ENCODE measurements at regions not wholly inside any gene's neighbourhood (a gene's known extent, or its start where the extent isn't known, plus 50 kb on each side); places are given as distances from the start of the nearest gene placed in this dataset.

DNA sequence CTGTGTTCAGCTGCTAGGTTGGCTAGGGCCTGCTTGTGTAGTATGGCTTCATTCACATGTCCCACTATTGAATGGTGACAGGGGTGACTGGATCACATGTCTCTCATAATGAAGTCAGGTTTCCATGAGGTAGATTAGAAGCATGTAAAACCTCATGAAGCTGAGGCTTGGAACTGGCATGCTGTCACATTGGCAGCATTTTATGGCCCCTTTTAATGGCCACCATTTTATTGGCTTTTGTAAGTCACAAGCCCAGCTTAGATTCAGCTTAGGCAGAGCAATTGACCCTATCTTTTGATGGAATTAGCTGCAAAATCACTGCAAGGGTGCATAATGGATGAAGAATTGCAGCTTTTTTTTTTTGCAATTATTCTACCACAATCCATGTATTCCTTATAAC is 583.5 kb downstream of the MED13L start:
- DNase-seq (ENCODE audit: low read depth), result no peak
- TF ChIP-seq, protein P1, sequence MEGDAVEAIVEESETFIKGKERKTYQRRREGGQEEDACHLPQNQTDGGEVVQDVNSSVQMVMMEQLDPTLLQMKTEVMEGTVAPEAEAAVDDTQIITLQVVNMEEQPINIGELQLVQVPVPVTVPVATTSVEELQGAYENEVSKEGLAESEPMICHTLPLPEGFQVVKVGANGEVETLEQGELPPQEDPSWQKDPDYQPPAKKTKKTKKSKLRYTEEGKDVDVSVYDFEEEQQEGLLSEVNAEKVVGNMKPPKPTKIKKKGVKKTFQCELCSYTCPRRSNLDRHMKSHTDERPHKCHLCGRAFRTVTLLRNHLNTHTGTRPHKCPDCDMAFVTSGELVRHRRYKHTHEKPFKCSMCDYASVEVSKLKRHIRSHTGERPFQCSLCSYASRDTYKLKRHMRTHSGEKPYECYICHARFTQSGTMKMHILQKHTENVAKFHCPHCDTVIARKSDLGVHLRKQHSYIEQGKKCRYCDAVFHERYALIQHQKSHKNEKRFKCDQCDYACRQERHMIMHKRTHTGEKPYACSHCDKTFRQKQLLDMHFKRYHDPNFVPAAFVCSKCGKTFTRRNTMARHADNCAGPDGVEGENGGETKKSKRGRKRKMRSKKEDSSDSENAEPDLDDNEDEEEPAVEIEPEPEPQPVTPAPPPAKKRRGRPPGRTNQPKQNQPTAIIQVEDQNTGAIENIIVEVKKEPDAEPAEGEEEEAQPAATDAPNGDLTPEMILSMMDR (IDR thresholded peaks at IDR 0.05; ENCODE audit: control insufficient read depth, extremely low read depth, insufficient read depth), result no peak
- H3K4me3 ChIP-seq (ENCODE audit: low read depth, low read length), result no peak overlapping the region

DNA sequence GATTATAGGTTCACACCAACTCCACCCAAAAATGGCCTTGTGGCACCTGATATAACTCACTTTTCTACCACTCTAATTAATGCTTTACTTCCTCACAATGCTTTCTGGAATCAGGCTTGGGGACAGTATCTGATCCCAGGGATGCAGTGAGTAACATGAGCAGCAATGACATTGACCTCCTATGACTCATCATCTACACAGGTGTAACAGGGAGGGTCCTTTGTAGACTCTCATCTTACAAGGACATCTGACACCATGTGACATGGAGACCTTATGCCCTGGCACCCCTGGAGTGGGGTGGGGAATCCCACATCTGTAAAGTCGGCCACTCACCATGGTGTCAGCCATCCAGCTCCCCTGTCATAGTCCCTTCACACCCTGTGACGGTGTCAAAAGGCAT is 586.4 kb downstream of the MED13L start:
- no peak for DNase-seq (ENCODE audit: low read depth)
- TF ChIP-seq, protein P1 (IDR thresholded peaks at IDR 0.05; ENCODE audit: control insufficient read depth, extremely low read depth, insufficient read depth), result no peak
- H3K4me3 ChIP-seq (ENCODE audit: low read depth, low read length), result no peak overlapping the region

DNA sequence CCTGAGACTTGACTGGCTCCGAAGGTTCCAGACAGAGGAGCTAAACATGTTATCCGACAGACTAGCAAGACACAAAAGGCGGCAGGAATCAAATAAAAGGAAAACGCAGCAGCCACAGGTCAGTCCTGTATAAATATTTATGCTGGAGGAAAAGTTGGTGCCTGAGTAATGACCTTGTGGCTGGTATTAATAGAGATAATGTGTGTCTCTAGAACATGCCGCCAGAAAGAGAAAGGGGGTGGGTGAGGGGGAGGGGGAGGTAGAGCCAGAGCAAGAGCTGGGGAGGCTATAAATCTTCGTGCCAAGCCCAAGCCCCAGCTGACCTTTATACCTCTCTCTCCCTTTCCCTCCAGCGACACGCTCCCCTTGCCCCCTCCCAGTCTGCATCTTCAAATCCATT is 590.4 kb downstream of the MED13L start:
- DNase-seq (ENCODE audit: low read depth), result no peak
- TF ChIP-seq, protein P1 (IDR thresholded peaks at IDR 0.05; ENCODE audit: control insufficient read depth, extremely low read depth, insufficient read depth), result no peak
- no peak overlapping the region for H3K4me3 ChIP-seq (ENCODE audit: low read depth, low read length)

DNA sequence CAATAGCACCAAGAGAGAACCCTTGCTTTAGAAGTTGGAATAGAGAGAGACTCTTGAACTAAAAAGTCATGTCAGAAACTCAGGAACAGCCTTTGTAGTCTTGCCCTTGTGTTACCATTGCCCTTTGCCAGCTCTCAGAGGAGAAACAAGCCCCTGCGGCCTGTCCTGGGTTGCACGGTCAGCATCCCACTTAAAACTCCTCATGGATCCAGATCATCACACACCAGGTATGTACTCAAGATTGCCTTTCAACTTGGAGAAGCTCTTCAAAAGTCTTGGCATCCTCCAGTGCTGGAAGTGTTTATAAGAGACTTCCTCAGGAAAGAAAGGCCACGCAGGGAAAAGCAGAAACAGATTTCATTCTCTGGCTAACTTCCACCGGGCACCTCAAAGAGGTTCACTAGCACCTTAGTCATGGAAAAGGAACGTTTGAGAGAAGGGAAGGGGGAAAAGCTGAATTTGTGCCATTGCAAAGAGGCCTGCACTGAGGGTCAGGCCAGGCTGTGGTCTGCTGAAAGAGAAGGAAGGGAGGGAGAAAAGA is 594.2 kb downstream of the MED13L start:
- H3K4me3 ChIP-seq (ENCODE audit: low read depth, low read length), result no peak overlapping the region
- DNase-seq (ENCODE audit: low read depth), result no peak
- TF ChIP-seq, protein P1 (IDR thresholded peaks at IDR 0.05; ENCODE audit: control insufficient read depth, extremely low read depth, insufficient read depth), result no peak

DNA sequence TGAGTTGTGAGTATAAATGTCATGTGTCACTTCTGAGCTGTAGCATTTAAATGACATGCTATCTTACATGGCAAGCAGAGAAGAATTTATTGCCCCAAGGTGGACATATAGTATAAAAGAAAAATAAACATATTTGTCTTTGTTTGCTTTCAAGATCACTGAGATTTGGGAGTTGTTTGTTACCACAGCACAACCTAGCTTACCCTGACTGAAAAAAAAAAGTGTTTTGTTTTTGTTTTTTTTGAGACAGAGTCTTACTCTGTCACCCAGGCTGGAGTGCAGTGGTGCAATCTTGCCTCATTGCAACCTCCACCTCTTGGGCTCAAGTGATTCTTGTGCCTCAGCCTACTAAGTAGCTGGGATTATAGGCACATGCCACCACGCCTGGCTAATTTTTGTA is 596.5 kb downstream of the MED13L start:
- DNase-seq (ENCODE audit: low read depth), result no peak
- TF ChIP-seq, protein P1 (IDR thresholded peaks at IDR 0.05; ENCODE audit: control insufficient read depth, extremely low read depth, insufficient read depth), result no peak
- H3K4me3 ChIP-seq (ENCODE audit: low read depth, low read length), result no peak overlapping the region

DNA sequence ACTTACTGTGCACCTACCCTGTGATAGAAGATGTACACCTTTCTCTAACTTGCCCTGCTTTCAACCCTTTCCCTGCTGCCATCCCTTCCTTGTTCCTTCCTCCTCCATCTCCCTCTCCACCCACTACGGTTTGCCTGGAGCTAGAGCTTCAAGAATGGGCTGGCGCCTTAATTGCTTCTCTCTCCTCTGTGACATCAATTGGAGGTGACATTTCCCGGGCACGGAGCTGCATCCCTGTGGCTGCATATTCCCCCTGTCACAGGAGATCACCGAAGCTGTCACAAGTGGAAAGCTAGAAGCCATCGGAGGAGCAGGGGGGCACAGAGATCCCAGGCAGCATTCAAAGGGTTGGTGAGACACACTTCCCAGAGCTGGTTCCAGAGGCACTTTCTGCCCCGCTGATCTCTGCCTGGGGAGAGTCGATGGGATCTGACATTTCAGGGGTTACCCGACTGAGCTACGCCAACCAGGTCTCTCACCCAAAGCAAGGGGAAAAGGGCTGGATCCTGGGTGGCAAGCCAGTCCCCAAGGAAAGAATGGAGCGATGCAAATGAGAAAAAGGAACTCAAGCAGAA is 604.9 kb downstream of the MED13L start:
- no peak overlapping the region for H3K4me3 ChIP-seq (ENCODE audit: low read depth, low read length)
- TF ChIP-seq, protein P1 (IDR thresholded peaks at IDR 0.05; ENCODE audit: control insufficient read depth, extremely low read depth, insufficient read depth), result no peak
- DNase-seq (ENCODE audit: low read depth), result no peak

DNA sequence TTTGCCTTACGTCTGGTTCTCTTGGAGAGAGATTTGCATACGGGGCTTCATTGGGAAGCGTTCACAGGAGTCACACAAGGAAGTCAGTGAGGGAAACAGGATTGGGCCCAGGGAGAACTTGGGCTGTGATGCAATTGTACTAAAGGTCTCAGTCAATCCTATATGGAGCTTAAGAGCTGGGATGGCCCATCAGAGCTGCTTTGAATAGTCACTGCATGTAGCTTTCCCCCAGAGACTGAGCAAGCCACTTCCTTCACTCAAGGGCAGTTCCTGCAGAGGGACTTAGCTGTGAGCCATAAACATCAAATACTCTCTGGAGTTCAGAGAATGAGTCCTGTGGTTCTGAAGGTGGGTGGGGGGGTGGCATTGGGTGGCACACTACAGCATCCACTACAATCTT is 605.4 kb downstream of the MED13L start:
- no peak for DNase-seq (ENCODE audit: low read depth)
- TF ChIP-seq, protein P1 (IDR thresholded peaks at IDR 0.05; ENCODE audit: control insufficient read depth, extremely low read depth, insufficient read depth), result no peak
- no peak overlapping the region for H3K4me3 ChIP-seq (ENCODE audit: low read depth, low read length)
